BLaER1 treated with 17β-estradiol and CSF1 and Interleukin-3, amounts not matched to agents 10 nM and 100 nM (cell line): ENCODE measurements at regions not wholly inside any gene's neighbourhood (a gene's known extent, or its start where the extent isn't known, plus 50 kb on each side); places are given as distances from the start of the nearest gene placed in this dataset.

Experiments
- H3K27ac ChIP-seq, 11 experiments: shearing (Covaris generic); formaldehyde crosslinking; 2 replicates each; pipeline ENCODE4 v1.8.1; 2022
- H3K27me3 ChIP-seq, 11 experiments: shearing (Covaris generic); formaldehyde crosslinking; 2 replicates each; pipeline ENCODE4 v1.8.1; 2022
- H3K36me3 ChIP-seq, 11 experiments: shearing (Covaris generic); formaldehyde crosslinking; 2 replicates each; pipeline ENCODE4 v1.8.1; 2022
- H3K4me1 ChIP-seq, 10 experiments: shearing (Covaris generic); formaldehyde crosslinking; 2 replicates each; pipeline ENCODE4 v1.8.1; 2022
- H3K4me2 ChIP-seq, 11 experiments: shearing (Covaris generic); formaldehyde crosslinking; 2 replicates each; pipeline ENCODE4 v1.8.1; 2022
- H3K4me3 ChIP-seq, 10 experiments: shearing (Covaris generic); formaldehyde crosslinking; 2 replicates each; pipeline ENCODE4 v1.8.1; 2022
- H3K9ac ChIP-seq, 11 experiments: shearing (Covaris generic); formaldehyde crosslinking; 2 replicates each; pipeline ENCODE4 v1.8.1; 2022
- H3K9me3 ChIP-seq, 11 experiments: shearing (Covaris generic); formaldehyde crosslinking; replicated peaks in 1 of 11; 2 replicates each; pipeline ENCODE4 v1.8.1; 2022
- H4K20me1 ChIP-seq, 11 experiments: shearing (Covaris generic); formaldehyde crosslinking; 2 replicates each; pipeline ENCODE4 v1.8.1; 2022
- Cebpa-rat ChIP-seq, 11 experiments: shearing (Covaris generic); IDR thresholded peaks; 2 replicates each; pipeline ENCODE4 v1.8.1; 2022

DNA sequence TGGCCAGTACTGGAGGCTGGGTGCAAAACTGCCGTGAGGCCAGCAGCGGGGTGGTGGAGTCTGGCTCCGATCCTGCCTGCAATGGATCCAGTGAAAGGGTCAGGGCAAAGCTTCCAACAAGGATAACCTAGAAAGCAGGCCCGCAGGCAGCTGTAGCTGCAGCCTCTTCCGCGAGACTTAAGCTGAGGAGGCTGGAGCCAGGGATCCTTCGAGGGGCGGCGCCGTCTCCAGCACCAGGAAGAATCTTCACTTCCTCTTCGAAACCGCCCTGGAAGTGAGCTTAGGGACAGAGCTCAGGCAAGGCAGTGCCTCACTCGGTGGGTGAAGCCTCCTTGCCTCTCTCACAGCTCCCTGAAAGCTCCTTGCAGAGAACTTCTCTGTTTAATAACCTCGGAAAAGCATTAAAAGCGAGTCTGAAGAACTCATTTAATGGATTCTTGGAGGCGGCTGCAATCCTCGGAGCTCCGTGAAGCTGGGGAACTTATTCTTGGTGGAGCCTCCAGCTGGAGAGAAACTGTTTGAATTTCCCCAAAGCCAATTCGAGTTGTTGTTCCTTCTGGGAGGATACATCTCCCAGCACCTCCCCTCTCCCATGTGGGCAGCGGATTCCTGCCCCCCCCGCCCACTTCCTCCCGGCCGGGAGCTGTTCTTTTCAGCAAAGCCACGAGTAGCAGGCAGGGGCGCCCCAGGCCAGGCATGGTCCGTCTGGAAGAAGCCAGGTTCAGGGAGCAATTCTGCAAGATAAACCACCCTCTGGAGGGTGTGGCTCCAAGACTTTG, 169.9 kb downstream of the CTTN start:
- no peak for TF ChIP-seq Cebpa-rat (IDR thresholded peaks at IDR 0.05)
- no peaks in the 10 kb centered on the region for H3K27me3 ChIP-seq
- peak overlapping the region; percentile 35 to 90 (median 74) for H3K4me2 ChIP-seq
- peak overlapping the region in 3 of 11 experiments; percentile 29 to 56 (median 42); a peak in 4 of 22 replicates for H3K9ac ChIP-seq
- H3K36me3 ChIP-seq = no peaks in the 10 kb centered on the region
- H3K4me3 ChIP-seq = peak overlapping the region in 7 of 10 experiments; percentile 5 to 53 (median 37); a peak in 8 of 20 replicates
- H3K9me3 ChIP-seq = peaks cover 0 to 11% (median 6%) of the 10 kb centered on the region in 11 experiments; a peak in 8 of 22 replicates
- peaks cover 0 to 4% (median 0%) of the 10 kb centered on the region in 11 experiments; a peak in 1 of 22 replicates for H4K20me1 ChIP-seq
- peak overlapping the region in 5 of 11 experiments; percentile 7 to 42 (median 19); a peak in 5 of 22 replicates for H3K27ac ChIP-seq
- peaks cover 13 to 21% (median 17%) of the 10 kb centered on the region in 10 experiments for H3K4me1 ChIP-seq

DNA sequence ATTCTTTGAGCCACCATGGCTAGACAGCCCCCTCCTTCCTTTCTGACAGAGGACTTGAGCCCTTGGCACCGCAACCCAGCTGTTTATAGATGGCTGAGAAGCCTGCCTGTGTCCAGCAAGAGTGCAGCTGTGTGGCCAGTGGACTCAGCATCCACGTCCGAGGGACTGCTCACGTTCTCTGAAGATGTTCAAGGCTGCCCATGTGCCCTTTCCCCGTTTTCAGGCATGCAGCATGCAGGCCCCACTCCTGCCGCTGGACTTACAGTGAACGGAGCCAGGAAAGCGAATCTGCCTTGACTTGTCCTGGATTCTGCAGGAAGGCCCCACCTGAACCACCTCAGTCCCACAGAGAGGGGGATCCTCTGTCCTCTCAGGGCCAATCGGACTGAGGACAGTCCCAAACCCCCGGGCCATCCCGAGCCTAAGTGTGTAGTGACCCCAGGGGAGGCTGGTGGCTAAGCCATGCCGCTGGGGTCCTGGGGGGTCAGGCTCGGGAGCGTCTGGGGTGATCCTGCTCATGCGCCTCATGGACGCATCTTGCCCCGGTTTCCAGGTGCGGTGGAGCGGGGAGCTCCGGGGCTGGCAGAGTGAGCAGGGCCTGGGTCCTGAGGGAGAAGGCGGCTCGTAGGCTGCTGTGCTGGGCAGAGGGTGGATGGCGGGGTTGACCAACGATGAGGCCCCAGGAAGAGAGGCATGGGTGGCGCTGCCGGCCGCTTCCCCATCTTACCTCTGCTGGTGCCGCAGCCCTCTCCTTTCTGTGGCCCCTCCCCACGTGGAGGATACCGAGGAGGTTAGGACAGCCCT, 170.7 kb downstream of the CTTN start:
- Histone ChIP-seq H3K36me3 (no peaks in the 10 kb centered on the region), H3K9ac (0 out of 22 replicates have a peak overlapping the region, but pooled peaks of 1 of the 11 experiments have one; percentile 56), H3K4me1 (peaks cover 13 to 21% (median 17%) of the 10 kb centered on the region in 10 experiments), H3K27me3 (no peaks in the 10 kb centered on the region), H3K9me3 (peaks cover 0 to 11% (median 6%) of the 10 kb centered on the region in 11 experiments; a peak in 8 of 22 replicates), H3K4me2 (peak overlapping the region; percentile 35 to 90 (median 74)), H4K20me1 (peaks cover 0 to 4% (median 0%) of the 10 kb centered on the region in 11 experiments; a peak in 1 of 22 replicates), H3K4me3 (no peak overlapping the region; a peak in 2 of 20 replicates), H3K27ac (no peak overlapping the region)
- TF ChIP-seq Cebpa-rat (IDR thresholded peaks at IDR 0.05) = no peak

DNA sequence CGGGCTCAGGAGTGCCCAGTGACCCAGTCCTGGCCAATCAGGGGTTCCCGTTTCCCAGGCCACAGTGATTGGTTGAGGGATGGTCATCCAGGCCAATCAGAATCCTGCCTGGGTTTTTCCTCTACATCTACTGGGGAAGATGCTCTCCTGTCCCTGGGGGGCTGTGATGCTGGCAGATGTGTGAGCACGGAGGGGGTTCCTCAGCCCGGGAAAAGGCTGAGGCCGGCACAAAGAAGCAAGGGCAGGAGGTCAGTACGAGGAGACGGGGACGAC, 171.2 kb downstream of the CTTN start:
- no peaks in the 10 kb centered on the region for H3K36me3 ChIP-seq
- peaks cover 0 to 4% (median 0%) of the 10 kb centered on the region in 11 experiments; a peak in 3 of 22 replicates for H4K20me1 ChIP-seq
- no peak overlapping the region for H3K9ac ChIP-seq
- no peak for TF ChIP-seq Cebpa-rat (IDR thresholded peaks at IDR 0.05)
- H3K4me2 ChIP-seq = no peak overlapping the region
- H3K4me1 ChIP-seq = peaks cover 13 to 21% (median 17%) of the 10 kb centered on the region in 10 experiments
- no peak overlapping the region for H3K4me3 ChIP-seq
- H3K27me3 ChIP-seq = no peaks in the 10 kb centered on the region
- H3K27ac ChIP-seq = no peak overlapping the region
- H3K9me3 ChIP-seq = peaks cover 0 to 11% (median 6%) of the 10 kb centered on the region in 11 experiments; a peak in 8 of 22 replicates

GRCh38 chr11:70569996-70570692, 171.8 kb downstream of the CTTN start:
- Histone ChIP-seq H4K20me1 (peaks cover 0 to 4% (median 0%) of the 10 kb centered on the region in 11 experiments; a peak in 4 of 22 replicates), H3K36me3 (no peaks in the 10 kb centered on the region), H3K4me2 (no peak overlapping the region), H3K4me3 (no peak overlapping the region), H3K27ac (no peak overlapping the region), H3K9me3 (peaks cover 0 to 11% (median 6%) of the 10 kb centered on the region in 11 experiments; a peak in 8 of 22 replicates), H3K4me1 (peaks cover 13 to 21% (median 17%) of the 10 kb centered on the region in 10 experiments), H3K27me3 (no peaks in the 10 kb centered on the region), H3K9ac (no peak overlapping the region)
- no peak for TF ChIP-seq Cebpa-rat (IDR thresholded peaks at IDR 0.05)

GRCh38 chr11:70570693-70571395, 172.5 kb downstream of the CTTN start:
- TF ChIP-seq Cebpa-rat (IDR thresholded peaks at IDR 0.05) = no peak
- Histone ChIP-seq H3K4me3 (no peak overlapping the region), H3K4me1 (peaks cover 13 to 21% (median 17%) of the 10 kb centered on the region in 10 experiments), H3K27me3 (no peaks in the 10 kb centered on the region), H3K9me3 (peaks cover 0 to 10% (median 4%) of the 10 kb centered on the region in 11 experiments; a peak in 8 of 22 replicates), H4K20me1 (peaks cover 0 to 8% (median 0%) of the 10 kb centered on the region in 11 experiments; a peak in 4 of 22 replicates), H3K27ac (no peak overlapping the region), H3K36me3 (no peaks in the 10 kb centered on the region), H3K9ac (no peak overlapping the region), H3K4me2 (no peak overlapping the region)

DNA sequence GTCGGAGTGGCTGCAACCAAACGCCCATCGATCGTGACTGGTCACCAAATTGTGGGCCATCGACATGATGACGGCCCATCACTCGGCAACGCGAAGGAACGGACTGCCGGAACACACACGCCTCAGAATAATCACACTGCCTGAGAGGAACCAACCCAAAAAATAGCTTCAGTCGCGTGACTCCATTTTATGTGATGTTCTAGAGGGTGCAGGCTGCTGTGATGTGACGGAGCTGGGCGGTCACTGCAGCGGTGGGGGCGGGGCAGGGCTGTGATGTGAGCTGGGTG, 174.6 kb downstream of the CTTN start:
- Histone ChIP-seq H3K27ac (no peak overlapping the region), H4K20me1 (peaks cover 0 to 18% (median 0%) of the 10 kb centered on the region in 11 experiments; a peak in 7 of 22 replicates), H3K4me1 (peaks cover 10 to 23% (median 19%) of the 10 kb centered on the region in 10 experiments), H3K9me3 (no peaks in the 10 kb centered on the region), H3K4me2 (no peak overlapping the region), H3K36me3 (no peaks in the 10 kb centered on the region), H3K4me3 (no peak overlapping the region), H3K9ac (no peak overlapping the region), H3K27me3 (no peaks in the 10 kb centered on the region)
- no peak for TF ChIP-seq Cebpa-rat (IDR thresholded peaks at IDR 0.05)

- H3K9ac ChIP-seq = no peak overlapping the region
- no peak overlapping the region for H3K4me3 ChIP-seq
- H3K4me2 ChIP-seq = no peak overlapping the region
- H3K36me3 ChIP-seq = no peaks in the 10 kb centered on the region
- no peaks in the 10 kb centered on the region for H3K27me3 ChIP-seq
- peaks cover 0 to 23% (median 0%) of the 10 kb centered on the region in 11 experiments; a peak in 7 of 22 replicates for H4K20me1 ChIP-seq
- no peak overlapping the region for H3K27ac ChIP-seq
- peaks cover 2 to 15% (median 11%) of the 10 kb centered on the region in 10 experiments for H3K4me1 ChIP-seq
- no peaks in the 10 kb centered on the region for H3K9me3 ChIP-seq
- no peak for TF ChIP-seq Cebpa-rat (IDR thresholded peaks at IDR 0.05)
These were observed 175.4 kb downstream of the CTTN start for GRCh38 chr11:70573701-70574151.

- Histone ChIP-seq H3K9ac (no peak overlapping the region), H3K4me3 (no peak overlapping the region), H3K4me1 (peaks cover 0 to 10% (median 6%) of the 10 kb centered on the region in 10 experiments; a peak in 10 of 20 replicates), H3K36me3 (no peaks in the 10 kb centered on the region), H3K27me3 (no peaks in the 10 kb centered on the region), H3K4me2 (no peak overlapping the region), H3K27ac (no peak overlapping the region), H4K20me1 (peaks cover 0 to 34% (median 0%) of the 10 kb centered on the region in 11 experiments; a peak in 9 of 22 replicates), H3K9me3 (no peaks in the 10 kb centered on the region)
- TF ChIP-seq Cebpa-rat (IDR thresholded peaks at IDR 0.05) = no peak
These were observed 176.5 kb downstream of the CTTN start for GRCh38 chr11:70574725-70575347.
